Testis (tissue), 2 donors: ENCODE measurements at regions not wholly inside any gene's neighbourhood (a gene's known extent, or its start where the extent isn't known, plus 50 kb on each side); places are given as distances from the start of the nearest gene placed in this dataset.

Experiments
- DNase-seq: peaks from one replicate; pipeline ENCODE4 v3.0.0-alpha.2; 2019
- H3K27ac ChIP-seq, 2 donors: fragments of 200-600 bp; sonication (generic); one replicate each; pipeline ENCODE4 v1.5.1; 2019
- H3K27me3 ChIP-seq: fragments of 200-600 bp; sonication (generic); one replicate; pipeline ENCODE4 v1.5.1; 2019
- H3K36me3 ChIP-seq: fragments of 200-600 bp; sonication (generic); one replicate; pipeline ENCODE4 v1.5.1; 2017; ENCODE audit warnings: low read depth; ENCODE audit errors: missing control alignments
- H3K4me1 ChIP-seq: fragments of 200-600 bp; sonication (generic); one replicate; pipeline ENCODE4 v1.5.1; 2019
- H3K4me3 ChIP-seq, 2 donors: fragments of 200-600 bp; sonication (generic); one replicate each; pipeline ENCODE4 v1.5.1; 2017 to 2019
- H3K9me3 ChIP-seq: fragments of 200-600 bp; sonication (generic); one replicate; pipeline ENCODE4 v1.5.1; 2017
- CTCF ChIP-seq, 3 experiments: fragments of 450-650 bp in 2 of 3; fragments of 200-600 bp in 1 of 3; sonication (generic) in 1 of 3; IDR thresholded peaks; one replicate each; pipeline ENCODE4 v1.5.1; 2016 to 2019; ENCODE audit warnings: antibody characterized with exemption in 3 of 3, mild to moderate bottlenecking in 2 of 3, moderate library complexity in 1 of 3
- POLR2A ChIP-seq: fragments of 450-650 bp; IDR thresholded peaks from one replicate; pipeline ENCODE4 v1.6.1; 2017; ENCODE audit warnings: antibody characterized with exemption, mild to moderate bottlenecking, moderate library complexity
- WGBS, 2 donors: methylation state at CpG; one replicate each; pipeline ENCODE4 v1.1.5; 2018; 5-methylcytosine and 5-hydroxymethylcytosine counted together
- intact Hi-C: fragments of 100-400 bp; cut with DNase I; formaldehyde crosslinking; loops from one replicate; pipeline ENCODE4 v1.15.1; 2023; ENCODE audit warnings: low total_unique reads

GRCh38 chr5:89396278-89396954 is 513.4 kb upstream of the MEF2C start:
- no peaks in the 10 kb centered on the region for H3K36me3 ChIP-seq
- H3K27me3 ChIP-seq = no peaks in the 10 kb centered on the region
- H3K4me3 ChIP-seq = no peak overlapping the region
- intact Hi-C loops = no loop called here
- 52 to 59% methylated on average over 2 of the region's 2 CpGs for WGBS, 2 donors
- no peak for DNase-seq
- no peaks in the 10 kb centered on the region for H3K4me1 ChIP-seq
- H3K9me3 ChIP-seq = no peaks in the 10 kb centered on the region
- H3K27ac ChIP-seq = no peak overlapping the region
- no peak for TF ChIP-seq POLR2A
- no peak for TF ChIP-seq CTCF (IDR thresholded peaks at IDR 0.05)

- intact Hi-C loops = no loop called here
- Histone ChIP-seq H3K4me1 (no peaks in the 10 kb centered on the region), H3K4me3 (no peak overlapping the region), H3K27me3 (no peaks in the 10 kb centered on the region), H3K27ac (no peak overlapping the region), H3K36me3 (no peaks in the 10 kb centered on the region), H3K9me3 (no peaks in the 10 kb centered on the region)
- DNase-seq = no peak
- TF ChIP-seq POLR2A (no peak), CTCF (IDR thresholded peaks at IDR 0.05) (no peak)
Measured at GRCh38 chr5:89395111-89395510, 512.1 kb upstream of the MEF2C start.

GRCh38 chr5:89388872-89389271 is 505.9 kb upstream of the MEF2C start:
- Histone ChIP-seq H3K4me3 (no peak overlapping the region), H3K9me3 (no peaks in the 10 kb centered on the region), H3K27me3 (no peaks in the 10 kb centered on the region), H3K36me3 (no peaks in the 10 kb centered on the region), H3K27ac (no peak overlapping the region), H3K4me1 (no peaks in the 10 kb centered on the region)
- intact Hi-C loops = no loop called here
- 78 to 79% methylated on average over 2 of the region's 2 CpGs for WGBS, 2 donors
- TF ChIP-seq POLR2A (no peak), CTCF (IDR thresholded peaks at IDR 0.05) (no peak)
- DNase-seq = no peak

- Histone ChIP-seq H3K27me3 (no peaks in the 10 kb centered on the region), H3K36me3 (no peaks in the 10 kb centered on the region), H3K27ac (no peak overlapping the region), H3K4me1 (no peaks in the 10 kb centered on the region), H3K9me3 (no peaks in the 10 kb centered on the region), H3K4me3 (no peak overlapping the region)
- 78 to 84% methylated on average over 5 of the region's 5 CpGs for WGBS, 2 donors
- no peak for DNase-seq
- TF ChIP-seq CTCF (IDR thresholded peaks at IDR 0.05) (no peak), POLR2A (no peak)
- intact Hi-C loops = no loop called here
Measured at GRCh38 chr5:89384391-89384790, 501.4 kb upstream of the MEF2C start.

GRCh38 chr5:89380635-89381034 is 497.7 kb upstream of the MEF2C start:
- Histone ChIP-seq H3K27me3 (no peaks in the 10 kb centered on the region), H3K4me3 (no peak overlapping the region), H3K27ac (no peak overlapping the region), H3K4me1 (no peaks in the 10 kb centered on the region), H3K36me3 (no peaks in the 10 kb centered on the region), H3K9me3 (no peaks in the 10 kb centered on the region)
- TF ChIP-seq CTCF (IDR thresholded peaks at IDR 0.05) = no peak
- no peak for TF ChIP-seq POLR2A
- intact Hi-C loops = no loop called here
- DNase-seq = no peak
